Keratinocyte (primary cell): ENCODE measurements at regions not wholly inside any gene's neighbourhood (a gene's known extent, or its start where the extent isn't known, plus 50 kb on each side); places are given as distances from the start of the nearest gene placed in this dataset.

Source experiments
- DNase-seq: peaks from one replicate; pipeline ENCODE4 v3.0.0-alpha.2; 2011; ENCODE audit warnings: low read depth, missing footprints, low spot score
- FAIRE-seq: peaks from 2 replicates; lab custom pipeline; 2011; peaks lifted over from hg19 to GRCh38; lab: Jason Lieb, UNC
- H2AFZ ChIP-seq: 2 replicates; pipeline ENCODE4 v1.6.0; 2012; ENCODE audit warnings: low read length, control low read depth, inconsistent platforms; ENCODE audit not compliant: control insufficient read depth
- H3K27ac ChIP-seq: 2 replicates; pipeline ENCODE4 v1.5.1; 2011; ENCODE audit warnings: low read length; ENCODE audit not compliant: control insufficient read depth, insufficient read depth
- H3K27me3 ChIP-seq: 3 replicates; pipeline ENCODE4 v1.6.0; 2011; ENCODE audit warnings: low read length; ENCODE audit not compliant: control insufficient read depth, insufficient read depth; ENCODE audit errors: extremely low read depth
- H3K36me3 ChIP-seq, 2 experiments: 2 replicates in 1 of 2; 3 replicates in 1 of 2; pipeline ENCODE4 v1.5.1; 2011; ENCODE audit warnings: low read length in 2 of 2, mild to moderate bottlenecking in 1 of 2; ENCODE audit not compliant: control insufficient read depth in 2 of 2, insufficient read depth in 2 of 2; ENCODE audit errors: extremely low read depth in 1 of 2
- H3K4me1 ChIP-seq: 3 replicates; pipeline ENCODE4 v1.5.1; 2011; ENCODE audit warnings: low read length; ENCODE audit not compliant: control insufficient read depth, insufficient read depth; ENCODE audit errors: extremely low read depth
- H3K4me2 ChIP-seq: 3 replicates; pipeline ENCODE4 v1.6.0; 2011; ENCODE audit warnings: low read depth, low read length; ENCODE audit not compliant: control insufficient read depth, insufficient read depth; ENCODE audit errors: extremely low read depth
- H3K4me3 ChIP-seq, 3 experiments: fragments of 200-600 bp in 1 of 3; sonication (generic) in 1 of 3; 2 replicates in 2 of 3; 3 replicates in 1 of 3; pipeline ENCODE4 v1.5.1; 2011 to 2016; ENCODE audit warnings: low read length in 3 of 3, mild to moderate bottlenecking in 3 of 3, control low read depth in 2 of 3, inconsistent platforms in 1 of 3, low read depth in 1 of 3, mixed read lengths in 1 of 3, mixed run types in 1 of 3, moderate library complexity in 1 of 3; ENCODE audit not compliant: control insufficient read depth in 2 of 3, insufficient read depth in 2 of 3; ENCODE audit errors: extremely low read depth in 1 of 3
- H3K79me2 ChIP-seq: 2 replicates; pipeline ENCODE4 v1.6.0; 2012; ENCODE audit warnings: low read length; ENCODE audit not compliant: control insufficient read depth, insufficient read depth
- H3K9ac ChIP-seq: 3 replicates; pipeline ENCODE4 v1.6.0; 2011; ENCODE audit warnings: low read length; ENCODE audit not compliant: control insufficient read depth, insufficient read depth; ENCODE audit errors: extremely low read depth
- H3K9me1 ChIP-seq: 3 replicates; pipeline ENCODE4 v1.6.0; 2011; ENCODE audit warnings: low read length; ENCODE audit not compliant: control insufficient read depth, insufficient read depth; ENCODE audit errors: extremely low read depth
- H3K9me3 ChIP-seq: 2 replicates; pipeline ENCODE4 v1.5.1; 2012; ENCODE audit warnings: low read depth, low read length; ENCODE audit not compliant: control insufficient read depth
- H4K20me1 ChIP-seq: 3 replicates; pipeline ENCODE4 v1.6.0; 2011; ENCODE audit warnings: low read length; ENCODE audit not compliant: control insufficient read depth, insufficient read depth; ENCODE audit errors: extremely low read depth
- EZH2 ChIP-seq: IDR thresholded peaks from one replicate; pipeline ENCODE4 v1.6.1; 2012; ENCODE audit warnings: inconsistent platforms, mild to moderate bottlenecking, low read length, moderate library complexity
- dilution Hi-C: fragments of 300-500 bp; cut with MboI; formaldehyde crosslinking; loops from one replicate; pipeline ENCODE4 v1.7.0; 2020; ENCODE audit warnings: low sequenced_read_pairs; ENCODE audit not compliant: extremely low pct_ligation_motif_present
- TF ChIP-seq, protein P1 (sequence below), 3 experiments: IDR thresholded peaks in 1 of 3; conservative IDR thresholded peaks in 1 of 3; optimal IDR thresholded peaks in 1 of 3; 2 replicates in 2 of 3; 3 replicates in 1 of 3; pipeline versions ENCODE3 to v1.5.1; 2011; ENCODE audit warnings: low read length in 3 of 3, mild to moderate bottlenecking in 3 of 3, moderate library complexity in 2 of 3, control low read depth in 1 of 3, inconsistent platforms in 1 of 3; ENCODE audit not compliant: insufficient read depth in 2 of 3; ENCODE audit errors: extremely low read depth in 1 of 3

GRCh38 chr1:238745069-238745468 lies 641.3 kb upstream of the CHRM3 start:
- no peak overlapping the region for H2AFZ ChIP-seq
- H3K4me2 ChIP-seq = no peak overlapping the region
- H3K36me3 ChIP-seq = no peaks in the 10 kb centered on the region
- H3K4me1 ChIP-seq = no peaks in the 10 kb centered on the region
- no peaks in the 10 kb centered on the region for H3K9me3 ChIP-seq
- DNase-seq = no peak
- no peak overlapping the region for H3K4me3 ChIP-seq
- no peak overlapping the region for H3K9ac ChIP-seq
- TF ChIP-seq, protein P1, sequence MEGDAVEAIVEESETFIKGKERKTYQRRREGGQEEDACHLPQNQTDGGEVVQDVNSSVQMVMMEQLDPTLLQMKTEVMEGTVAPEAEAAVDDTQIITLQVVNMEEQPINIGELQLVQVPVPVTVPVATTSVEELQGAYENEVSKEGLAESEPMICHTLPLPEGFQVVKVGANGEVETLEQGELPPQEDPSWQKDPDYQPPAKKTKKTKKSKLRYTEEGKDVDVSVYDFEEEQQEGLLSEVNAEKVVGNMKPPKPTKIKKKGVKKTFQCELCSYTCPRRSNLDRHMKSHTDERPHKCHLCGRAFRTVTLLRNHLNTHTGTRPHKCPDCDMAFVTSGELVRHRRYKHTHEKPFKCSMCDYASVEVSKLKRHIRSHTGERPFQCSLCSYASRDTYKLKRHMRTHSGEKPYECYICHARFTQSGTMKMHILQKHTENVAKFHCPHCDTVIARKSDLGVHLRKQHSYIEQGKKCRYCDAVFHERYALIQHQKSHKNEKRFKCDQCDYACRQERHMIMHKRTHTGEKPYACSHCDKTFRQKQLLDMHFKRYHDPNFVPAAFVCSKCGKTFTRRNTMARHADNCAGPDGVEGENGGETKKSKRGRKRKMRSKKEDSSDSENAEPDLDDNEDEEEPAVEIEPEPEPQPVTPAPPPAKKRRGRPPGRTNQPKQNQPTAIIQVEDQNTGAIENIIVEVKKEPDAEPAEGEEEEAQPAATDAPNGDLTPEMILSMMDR (optimal IDR thresholded peaks at IDR 0.05 in 1 of 3, IDR thresholded peaks at IDR 0.05 in 1 of 3, conservative IDR thresholded peaks at IDR 0.05 in 1 of 3; ENCODE audit: extremely low read depth in 1 of 3, insufficient read depth in 2 of 3, low read length in 3 of 3) = no peak
- TF ChIP-seq EZH2 = no peak
- H4K20me1 ChIP-seq = no peaks in the 10 kb centered on the region
- H3K9me1 ChIP-seq = no peaks in the 10 kb centered on the region
- no peaks in the 10 kb centered on the region for H3K27me3 ChIP-seq
- no peak overlapping the region for H3K27ac ChIP-seq
- H3K79me2 ChIP-seq = no peaks in the 10 kb centered on the region
- FAIRE-seq = no peak
- dilution Hi-C loops = no loop called here

GRCh38 chr1:238738892-238739291 lies 647.5 kb upstream of the CHRM3 start:
- Histone ChIP-seq H3K4me1 (no peaks in the 10 kb centered on the region), H3K27me3 (no peaks in the 10 kb centered on the region), H3K9me3 (no peaks in the 10 kb centered on the region), H3K27ac (no peak overlapping the region), H3K9ac (no peak overlapping the region), H3K4me3 (no peak overlapping the region), H4K20me1 (no peaks in the 10 kb centered on the region), H3K79me2 (no peaks in the 10 kb centered on the region), H3K9me1 (no peaks in the 10 kb centered on the region), H3K4me2 (no peak overlapping the region), H3K36me3 (no peaks in the 10 kb centered on the region), H2AFZ (no peak overlapping the region)
- no peak for FAIRE-seq
- DNase-seq = no peak
- TF ChIP-seq, protein P1 (optimal IDR thresholded peaks at IDR 0.05 in 1 of 3, IDR thresholded peaks at IDR 0.05 in 1 of 3, conservative IDR thresholded peaks at IDR 0.05 in 1 of 3; ENCODE audit: extremely low read depth in 1 of 3, insufficient read depth in 2 of 3, low read length in 3 of 3) = no peak
- TF ChIP-seq EZH2 = no peak
- dilution Hi-C loops = no loop called here
